HS-27A (cell line): ENCODE measurements at regions not wholly inside any gene's neighbourhood (a gene's known extent, or its start where the extent isn't known, plus 50 kb on each side); places are given as distances from the start of the nearest gene placed in this dataset.

Experiments used
- DNase-seq: peaks from one replicate; pipeline ENCODE4 v3.0.0-alpha.2; 2012; ENCODE audit warnings: low read depth, missing footprints

GRCh38 chr2:8480915-8481314 lies 200.9 kb upstream of the ID2 start:
- no peak for DNase-seq

GRCh38 chr2:8481463-8482009 lies 200.3 kb upstream of the ID2 start:
- no peak for DNase-seq

DNA sequence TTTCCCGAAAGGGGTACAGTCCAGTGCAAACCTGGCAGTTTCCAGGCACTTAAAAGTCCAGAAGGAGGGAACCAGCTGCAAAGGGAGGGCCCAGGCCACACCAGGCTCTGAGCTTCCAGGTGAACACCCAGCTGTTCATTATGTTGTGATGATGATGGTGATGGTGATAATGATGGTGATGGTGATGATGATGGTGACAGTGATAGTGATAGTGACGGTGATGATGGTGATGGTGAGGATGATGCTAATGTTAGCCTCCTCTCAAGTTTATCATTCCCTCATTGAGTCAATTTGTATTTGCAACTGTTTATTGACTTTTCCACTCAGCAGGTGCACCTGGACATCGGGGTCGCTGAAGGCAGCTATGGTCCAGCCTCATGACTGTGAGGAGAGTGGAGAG lies 199.4 kb upstream of the ID2 start:
- DNase-seq: no peak

DNA sequence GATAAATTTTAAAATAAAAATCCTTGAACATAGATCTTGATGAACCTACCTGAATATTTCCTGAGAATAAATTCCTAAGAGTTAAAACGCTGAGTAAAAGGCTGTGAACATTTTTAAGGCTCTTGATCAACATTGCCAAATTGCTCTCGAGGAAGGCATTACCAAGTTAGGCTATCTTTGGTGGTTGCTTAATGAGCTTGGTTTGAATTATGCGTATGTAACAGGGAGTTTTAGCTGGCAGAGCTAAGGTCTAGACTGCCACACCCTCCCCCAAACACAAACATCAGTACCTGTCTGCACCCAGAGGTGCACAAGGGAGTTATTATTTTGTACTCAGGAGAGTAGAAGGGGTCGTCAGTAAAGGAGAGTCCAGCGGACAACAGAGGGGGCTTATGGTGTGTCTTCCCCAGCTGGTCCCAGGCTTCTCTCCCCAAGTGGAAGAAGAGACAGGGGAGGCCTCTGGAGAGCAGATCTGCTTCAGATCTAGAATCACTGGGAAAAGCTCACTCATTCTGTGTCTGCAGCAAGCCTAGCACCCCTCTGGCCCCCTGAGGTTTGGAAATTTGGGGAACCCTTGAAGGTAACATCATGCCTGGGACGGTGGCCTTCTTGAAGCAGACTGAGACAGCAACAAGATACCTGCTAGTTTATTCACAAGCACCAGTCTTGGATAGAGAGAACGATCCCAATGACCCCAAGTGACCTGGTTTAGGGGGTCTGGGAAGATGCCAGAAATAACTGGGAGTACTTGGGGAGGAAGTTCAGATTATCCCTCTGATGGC lies 197.2 kb upstream of the ID2 start:
- no peak for DNase-seq

- DNase-seq: no peak
Measured at GRCh38 chr2:8485736-8486135, 196.1 kb upstream of the ID2 start.

GRCh38 chr2:8486141-8486540 lies 195.7 kb upstream of the ID2 start:
- no peak for DNase-seq

GRCh38 chr2:8487461-8487932 lies 194.4 kb upstream of the ID2 start:
- peak; percentile 8 for DNase-seq

GRCh38 chr2:8488001-8488738 lies 193.7 kb upstream of the ID2 start:
- DNase-seq: no peak

- no peak for DNase-seq
Measured at GRCh38 chr2:8489221-8489620, 192.6 kb upstream of the ID2 start.

DNA sequence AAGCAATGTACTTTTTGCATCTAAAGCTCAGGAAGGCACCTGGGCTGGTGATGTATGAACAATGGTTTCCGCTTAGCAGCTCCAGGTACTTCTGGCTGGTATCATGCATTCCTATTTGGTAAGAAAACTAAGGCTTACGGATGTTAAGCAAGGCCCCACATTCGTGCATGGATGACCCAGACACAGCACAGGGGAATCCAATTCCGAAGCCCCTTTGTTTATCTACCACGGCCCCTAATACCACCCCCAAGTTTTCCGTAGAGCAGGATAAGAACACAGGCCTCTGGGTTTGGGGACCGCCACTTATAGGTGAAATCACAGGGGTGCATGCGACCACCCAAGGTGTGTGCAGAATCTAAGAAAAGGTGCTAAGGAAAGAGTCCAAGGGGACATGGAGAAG lies 192.1 kb upstream of the ID2 start:
- no peak for DNase-seq

GRCh38 chr2:8490166-8490721 lies 191.6 kb upstream of the ID2 start:
- DNase-seq: no peak

GRCh38 chr2:8491296-8492027 lies 190.4 kb upstream of the ID2 start:
- DNase-seq: no peak

- DNase-seq: no peak
Measured at GRCh38 chr2:8494151-8494550, 187.7 kb upstream of the ID2 start.

- no peak for DNase-seq
Measured at GRCh38 chr2:8494589-8494988, 187.3 kb upstream of the ID2 start.

DNA sequence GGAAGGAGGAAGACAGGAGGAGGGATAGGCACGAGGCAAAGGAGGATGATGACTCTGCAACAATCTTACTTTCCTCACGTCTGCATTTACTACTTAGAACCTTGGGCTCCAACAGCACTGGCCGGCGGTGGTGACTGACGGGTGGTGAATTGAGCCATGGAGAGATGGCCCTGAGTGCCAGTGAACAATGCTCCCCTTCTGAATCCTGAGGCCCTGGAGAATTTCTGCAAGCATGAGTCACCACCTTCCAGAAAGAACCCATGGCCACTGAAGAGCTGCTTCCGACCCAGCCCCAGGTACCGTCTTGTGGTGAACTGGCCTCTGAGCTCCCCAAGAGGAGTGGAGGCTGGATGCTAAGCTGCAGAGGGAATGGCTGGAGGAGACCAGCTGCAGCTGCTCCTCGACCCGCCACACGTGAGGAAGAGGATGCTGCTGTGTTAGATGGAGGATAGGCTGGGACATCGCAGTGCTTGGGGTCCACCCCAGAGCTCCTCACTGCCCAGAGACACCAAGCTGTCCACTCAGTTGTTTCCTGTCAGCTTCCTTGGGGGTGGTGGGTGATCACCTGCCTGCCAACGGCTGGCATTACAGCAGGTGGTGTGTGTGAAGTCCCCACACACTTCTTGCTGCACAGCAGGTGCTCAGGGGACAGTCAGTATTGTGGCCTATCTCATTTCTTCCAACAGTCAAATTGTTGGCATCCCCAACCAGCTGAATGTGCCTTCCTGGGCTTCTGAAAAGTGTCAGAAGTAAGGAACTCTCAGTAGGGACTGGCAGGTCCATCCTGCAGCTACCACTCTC lies 186.5 kb upstream of the ID2 start:
- no peak for DNase-seq

- no peak for DNase-seq
Measured at GRCh38 chr2:8496079-8496478, 185.8 kb upstream of the ID2 start.

DNA sequence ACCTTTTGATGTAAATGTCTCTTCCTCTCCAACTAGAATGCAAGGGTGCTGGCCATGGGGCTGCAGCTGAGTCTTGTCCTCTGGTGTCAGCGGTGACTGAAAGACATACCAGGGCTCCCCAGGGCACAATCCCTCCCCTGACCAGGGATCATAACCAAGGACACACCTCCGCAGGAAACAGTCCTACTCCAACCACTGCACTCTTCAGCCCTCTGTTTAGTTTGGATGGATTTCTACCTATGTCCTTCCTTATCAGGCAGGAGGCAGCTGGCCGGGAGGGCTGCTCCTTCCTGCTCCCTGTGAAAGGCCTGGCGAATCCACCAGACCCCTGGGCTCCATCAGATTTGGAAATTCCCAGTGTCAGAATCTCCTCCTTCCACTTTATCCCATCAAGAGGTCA lies 185.2 kb upstream of the ID2 start:
- DNase-seq: no peak

DNA sequence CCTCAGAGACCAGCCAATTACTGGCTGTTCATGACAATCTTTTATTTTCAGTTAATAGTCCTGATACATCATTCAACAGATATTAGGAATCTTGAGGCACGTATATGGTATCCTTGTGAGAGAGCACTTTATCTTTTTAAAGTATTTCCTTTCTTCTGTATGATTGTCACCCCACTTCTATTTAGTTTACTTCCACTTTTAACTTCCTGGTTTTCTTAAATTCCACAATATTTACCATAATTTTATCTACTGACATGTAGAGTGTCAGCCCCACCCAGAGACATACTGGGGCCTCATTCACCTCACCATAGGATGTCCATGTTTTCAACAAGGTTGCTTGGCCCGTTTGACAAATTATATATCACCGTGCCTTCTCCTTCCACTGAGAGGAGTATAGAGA lies 182.9 kb upstream of the ID2 start:
- no peak for DNase-seq

- no peak for DNase-seq
Measured at GRCh38 chr2:8500124-8501054, 181.5 kb upstream of the ID2 start.

GRCh38 chr2:8501061-8501720 lies 180.7 kb upstream of the ID2 start:
- no peak for DNase-seq
